K562 (cell line): ENCODE measurements at regions not wholly inside any gene's neighbourhood (a gene's known extent, or its start where the extent isn't known, plus 50 kb on each side); places are given as distances from the start of the nearest gene placed in this dataset.

ENCODE experiments used
- ATAC-seq: fragments of 200-7000 bp; cut with Tn5 transposase; 3 replicates; pipeline ENCODE4 v1.9.1; 2020; ENCODE audit warnings: moderate library complexity
- BruUV-seq: library from RNA; stranded (reverse); fragments of 400-500 nt; replicated peaks from 2 replicates; lab custom pipeline; 2021; lab: Mats Ljungman, UMichigan
- CTCF ChIA-PET: fragments of 300-600 bp; formaldehyde crosslinking; extraction: SDS; loops from one replicate; lab custom pipeline; 2021; ENCODE audit warnings: low intra/inter-chr PET ratio; lab: Yijun Ruan, JAX
- POLR2A ChIA-PET: fragments of 300-600, 350-650 bp; sonication (Branson Sonifier 250); formaldehyde crosslinking; extraction: SDS; loops from one replicate; lab custom pipeline; 2021; ENCODE audit warnings: antibody characterized with exemption, inconsistent platforms; lab: Yijun Ruan, JAX
- DNase-seq, 4 experiments: peaks; one replicate each; pipeline versions ENCODE4 v3.0.0 to v3.0.0-alpha.2; 2011 to 2018; ENCODE audit warnings: low spot score in 3 of 4, mixed read lengths in 3 of 4; ENCODE audit errors: extremely low read depth in 1 of 4
- FAIRE-seq: peaks from 2 replicates; lab custom pipeline; 2011; peaks lifted over from hg19 to GRCh38; lab: Jason Lieb, UNC
- H2AFZ ChIP-seq: 2 replicates; pipeline ENCODE4 v1.6.0; 2011; ENCODE audit warnings: low read depth, low read length, control low read depth, inconsistent platforms
- H3K27ac ChIP-seq: fragments of 200-600 bp; 3 replicates; pipeline ENCODE4 v1.8.0; 2011; ENCODE audit warnings: low read depth, mild to moderate bottlenecking, control low read depth, inconsistent platforms, low read length, moderate library complexity, mixed read lengths; ENCODE audit errors: extremely low read depth
- H3K27me3 ChIP-seq, 2 experiments: fragments of 300-600 bp in 1 of 2; 2 replicates in 1 of 2; 3 replicates in 1 of 2; pipeline versions ENCODE4 v1.6.0 to v1.8.0; 2011; ENCODE audit warnings: inconsistent platforms in 2 of 2, low read length in 2 of 2, mild to moderate bottlenecking in 1 of 2, mixed read lengths in 1 of 2, moderate library complexity in 1 of 2; ENCODE audit not compliant: control insufficient read depth in 2 of 2, insufficient read depth in 2 of 2
- H3K36me3 ChIP-seq: fragments of 300-600 bp; 3 replicates; pipeline ENCODE4 v1.8.0; 2011; ENCODE audit warnings: mild to moderate bottlenecking, low read length, inconsistent platforms; ENCODE audit not compliant: control insufficient read depth, insufficient read depth
- H3K4me1 ChIP-seq, 2 experiments: fragments of 200-600 bp in 1 of 2; replicated peaks in 1 of 2; 2 replicates in 1 of 2; 3 replicates in 1 of 2; pipeline versions ENCODE4 v1.5.1 to v1.8.0; 2011; ENCODE audit warnings: inconsistent platforms in 2 of 2, low read length in 2 of 2, mild to moderate bottlenecking in 1 of 2, mixed read lengths in 1 of 2, moderate library complexity in 1 of 2; ENCODE audit not compliant: control insufficient read depth in 2 of 2, insufficient read depth in 2 of 2
- H3K4me2 ChIP-seq: 2 replicates; pipeline ENCODE4 v1.6.1; 2011; ENCODE audit warnings: low read length, control low read depth, inconsistent platforms, mixed read lengths; ENCODE audit not compliant: insufficient read depth
- H3K4me3 ChIP-seq: fragments of 200-600 bp; sonication (generic), shearing (Covaris generic); 2 replicates; pipeline ENCODE4 v1.5.1; 2016; ENCODE audit warnings: control low read depth, inconsistent platforms
- H3K79me2 ChIP-seq: fragments of 200-600 bp; 3 replicates; pipeline ENCODE4 v1.8.0; 2011; ENCODE audit warnings: low read length, inconsistent platforms; ENCODE audit not compliant: control insufficient read depth, insufficient read depth
- H3K9ac ChIP-seq, 2 experiments: 2 replicates each; pipeline versions ENCODE4 v1.6.0 to v1.6.1; 2011; ENCODE audit warnings: low read depth in 2 of 2, low read length in 2 of 2, control low read depth in 1 of 2, inconsistent platforms in 1 of 2, mild to moderate bottlenecking in 1 of 2, mixed read lengths in 1 of 2; ENCODE audit not compliant: insufficient read depth in 1 of 2
- H3K9me1 ChIP-seq: one replicate; pipeline ENCODE4 v1.6.0; 2011; ENCODE audit warnings: inconsistent platforms, mild to moderate bottlenecking, low read length, moderate library complexity; ENCODE audit not compliant: control insufficient read depth, insufficient read depth
- H3K9me3 ChIP-seq: replicated peaks from 2 replicates; pipeline ENCODE4 v1.5.1; 2011; ENCODE audit warnings: low read depth, low read length, inconsistent platforms; ENCODE audit not compliant: control insufficient read depth, insufficient read depth
- H4K20me1 ChIP-seq: replicated peaks from 2 replicates; pipeline ENCODE4 v1.6.1; 2011; ENCODE audit warnings: low read length, inconsistent platforms, mixed read lengths; ENCODE audit not compliant: control insufficient read depth, insufficient read depth
- COPS2 ChIP-seq: fragments of 450-650 bp; conservative IDR thresholded peaks from 2 replicates; pipeline ENCODE4 v1.6.1; 2016; ENCODE audit warnings: mild to moderate bottlenecking, moderate library complexity
- EP400 ChIP-seq: fragments of 450-650 bp; IDR thresholded peaks from 2 replicates; pipeline ENCODE4 v1.6.1; 2017; ENCODE audit warnings: antibody characterized with exemption, mild to moderate bottlenecking, moderate library complexity
- FOSL1 ChIP-seq: fragments of 200-800 bp; sonication (Bioruptor generic); conservative IDR thresholded peaks from 2 replicates; pipeline ENCODE4 v1.6.1; 2016; ENCODE audit warnings: missing genetic modification characterization, missing compliant biosample characterization
- ID3 ChIP-seq, 2 experiments: fragments of 250-450 bp in 1 of 2; fragments of 450-650 bp in 1 of 2; sonication (Bioruptor Pico) in 1 of 2; IDR thresholded peaks; 2 replicates each; pipeline versions ENCODE4 v1.6.1 to v1.8.0; 2016 to 2021; ENCODE audit warnings: mild to moderate bottlenecking in 2 of 2, moderate library complexity in 2 of 2, missing compliant biosample characterization in 1 of 2, missing genetic modification characterization in 1 of 2
- NR3C1 ChIP-seq: sonication (generic); formaldehyde crosslinking; IDR thresholded peaks from 2 replicates; pipeline ENCODE4 v1.8.1; 2022; ENCODE audit warnings: missing genetic modification reagents
- PCBP1 ChIP-seq: fragments of 200-400 bp; formaldehyde crosslinking; IDR thresholded peaks from 2 replicates; pipeline ENCODE4 v1.6.1; 2018; ENCODE audit warnings: mild to moderate bottlenecking, low read depth, low read length; ENCODE audit not compliant: poor library complexity, severe bottlenecking
- TSC22D4 ChIP-seq: fragments of 450-650 bp; IDR thresholded peaks from 2 replicates; pipeline ENCODE4 v1.6.1; 2016; ENCODE audit warnings: missing genetic modification characterization, missing biosample characterization, control low read depth
- ZBTB5 ChIP-seq: fragments of 450-650 bp; IDR thresholded peaks from 2 replicates; pipeline ENCODE4 v1.6.1; 2017; ENCODE audit warnings: antibody characterized with exemption
- ZNF24 ChIP-seq: fragments of 450-650 bp; IDR thresholded peaks from 2 replicates; pipeline ENCODE4 v1.6.1; 2016
- ZNF347 ChIP-seq: fragments of 450-650 bp; formaldehyde crosslinking; IDR thresholded peaks from 2 replicates; pipeline ENCODE4 v1.4.0; 2020; ENCODE audit warnings: low read depth, mild to moderate bottlenecking, moderate library complexity
- ZNF407 ChIP-seq: fragments of 450-650 bp; IDR thresholded peaks from 2 replicates; pipeline ENCODE4 v1.6.1; 2016; ENCODE audit warnings: low read depth
- WGBS: fragments of 100-300 bp; shearing (Covaris generic); methylation state at CpG from one replicate; pipeline ENCODE4 v1.1.6; 2016; ENCODE audit warnings: low coverage, mixed read lengths; ENCODE audit not compliant: insufficient coverage; ENCODE audit errors: missing lambda C conversion rate; 5-methylcytosine and 5-hydroxymethylcytosine counted together
- in situ Hi-C: fragments of 300-500 bp; cut with MboI; formaldehyde crosslinking; loops from 4 replicates; pipeline ENCODE4 v1.15.0; 2018; ENCODE audit warnings: inconsistent platforms, mixed read lengths
- intact Hi-C: fragments of 100-400 bp; cut with micrococcal nuclease; formaldehyde crosslinking; loops from 2 replicates; pipeline ENCODE4 v1.14.2; 2022

- H3K36me3 ChIP-seq = no peaks in the 10 kb centered on the region
- TF ChIP-seq ZNF407 (no peak), TSC22D4 (tag) (no peak), ID3 (CRISPR knock-in tag; IDR thresholded peaks at IDR 0.05) (no peak), ID3 (tag; IDR thresholded peaks at IDR 0.05) (no peak), ZBTB5 (no peak), PCBP1 (no peak), FOSL1 (no peak), ZNF347 (CRISPR knock-in tag) (no peak), NR3C1 (CRISPR knock-in tag) (no peak), EP400 (no peak), ZNF24 (no peak), COPS2 (no peak)
- TF ChIP-seq, all 486 proteins: peak for 0
- ATAC-seq (no peak), FAIRE-seq (no peak), DNase-seq (no peak)
- CTCF ChIA-PET = no interaction called here
- Histone ChIP-seq H3K9me3 (no peaks in the 10 kb centered on the region), H3K9me1 (no peaks in the 10 kb centered on the region), H3K4me1 (no peaks in the 10 kb centered on the region), H3K4me3 (no peak overlapping the region), H3K9ac (no peak overlapping the region), H3K27me3 (no peaks in the 10 kb centered on the region), H3K4me2 (no peak overlapping the region), H4K20me1 (no peaks in the 10 kb centered on the region), H3K79me2 (no peaks in the 10 kb centered on the region), H3K27ac (no peak overlapping the region), H2AFZ (no peak overlapping the region)
- WGBS = 0% methylated on average over 4 of the region's 4 CpGs
- intact Hi-C loops (no loop called here), in situ Hi-C loops (no loop called here)
- POLR2A ChIA-PET = no interaction called here
- no TSS peak for BruUV-seq
Measured at GRCh38 chr18:40555914-40556313, 1399.1 kb upstream of the PIK3C3 start.
